ENCODE measurements at regions not wholly inside any gene's neighbourhood (a gene's known extent, or its start where the extent isn't known, plus 50 kb on each side); places are given as distances from the start of the nearest gene placed in this dataset.
"Not testable (repeated sequence)": the region's sequence is repeated elsewhere in the genome, so short reads cannot be mapped to it uniquely, and the experiment has no call there.

- Histone ChIP-seq H3K4me1 (ENCODE audit: control insufficient read depth in 2 of 3, insufficient read depth in 2 of 3, low read depth in 1 of 3, low read length in 3 of 3) (no peaks in the 10 kb centered on the region), H3K27ac (ENCODE audit: low read depth in 2 of 2, low read length in 2 of 2) (no peak overlapping the region), H3K4me3 (ENCODE audit: low read length in 3 of 3) (no peak overlapping the region), H3K9me3 (ENCODE audit: control insufficient read depth in 2 of 3, insufficient read depth in 1 of 3, low read length in 3 of 3) (no peaks in the 10 kb centered on the region), H3K27me3 (ENCODE audit: control insufficient read depth, insufficient read depth, low read length) (no peaks in the 10 kb centered on the region), H3K36me3 (ENCODE audit: control insufficient read depth in 2 of 3, insufficient read depth in 3 of 3, low read length in 3 of 3) (no peaks in the 10 kb centered on the region), H3K9ac (ENCODE audit: low read length in 3 of 3) (no peak overlapping the region)
- FAIRE-seq, result no peak
- TF ChIP-seq, protein P1, sequence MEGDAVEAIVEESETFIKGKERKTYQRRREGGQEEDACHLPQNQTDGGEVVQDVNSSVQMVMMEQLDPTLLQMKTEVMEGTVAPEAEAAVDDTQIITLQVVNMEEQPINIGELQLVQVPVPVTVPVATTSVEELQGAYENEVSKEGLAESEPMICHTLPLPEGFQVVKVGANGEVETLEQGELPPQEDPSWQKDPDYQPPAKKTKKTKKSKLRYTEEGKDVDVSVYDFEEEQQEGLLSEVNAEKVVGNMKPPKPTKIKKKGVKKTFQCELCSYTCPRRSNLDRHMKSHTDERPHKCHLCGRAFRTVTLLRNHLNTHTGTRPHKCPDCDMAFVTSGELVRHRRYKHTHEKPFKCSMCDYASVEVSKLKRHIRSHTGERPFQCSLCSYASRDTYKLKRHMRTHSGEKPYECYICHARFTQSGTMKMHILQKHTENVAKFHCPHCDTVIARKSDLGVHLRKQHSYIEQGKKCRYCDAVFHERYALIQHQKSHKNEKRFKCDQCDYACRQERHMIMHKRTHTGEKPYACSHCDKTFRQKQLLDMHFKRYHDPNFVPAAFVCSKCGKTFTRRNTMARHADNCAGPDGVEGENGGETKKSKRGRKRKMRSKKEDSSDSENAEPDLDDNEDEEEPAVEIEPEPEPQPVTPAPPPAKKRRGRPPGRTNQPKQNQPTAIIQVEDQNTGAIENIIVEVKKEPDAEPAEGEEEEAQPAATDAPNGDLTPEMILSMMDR (IDR thresholded peaks at IDR 0.05; ENCODE audit: borderline replicate concordance, extremely low read depth, insufficient read depth), result no peak
- peak in 1 of 5 donors; percentile 32 for DNase-seq
- intact Hi-C loops (cut with DNase I), result no loop called here
Measured at GRCh38 chr10:22148961-22149360, 68.9 kb downstream of the EBLN1 start.

- H3K9ac ChIP-seq (ENCODE audit: low read length in 3 of 3); H3K36me3 ChIP-seq (ENCODE audit: control insufficient read depth in 2 of 3, insufficient read depth in 3 of 3, low read length in 3 of 3); H3K4me3 ChIP-seq (ENCODE audit: low read length in 3 of 3); H3K27ac ChIP-seq (ENCODE audit: low read depth in 2 of 2, low read length in 2 of 2); H3K27me3 ChIP-seq (ENCODE audit: control insufficient read depth, insufficient read depth, low read length); DNase-seq; H3K4me1 ChIP-seq (ENCODE audit: control insufficient read depth in 2 of 3, insufficient read depth in 2 of 3, low read depth in 1 of 3, low read length in 3 of 3); intact Hi-C loops (cut with DNase I); H3K9me3 ChIP-seq (ENCODE audit: control insufficient read depth in 2 of 3, insufficient read depth in 1 of 3, low read length in 3 of 3); FAIRE-seq: not testable (repeated sequence)
Measured at GRCh38 chr10:22145873-22146272, 71.9 kb downstream of the EBLN1 start.

- no peak overlapping the region for H3K9ac ChIP-seq (ENCODE audit: low read length in 3 of 3)
- peaks cover 2 to 4% (median 3%) of the 10 kb centered on the region in 3 donors for H3K4me1 ChIP-seq (ENCODE audit: control insufficient read depth in 2 of 3, insufficient read depth in 2 of 3, low read depth in 1 of 3, low read length in 3 of 3)
- DNase-seq (no peak), FAIRE-seq (no peak)
- no peaks in the 10 kb centered on the region for H3K36me3 ChIP-seq (ENCODE audit: control insufficient read depth in 2 of 3, insufficient read depth in 3 of 3, low read length in 3 of 3)
- TF ChIP-seq, protein P1 (IDR thresholded peaks at IDR 0.05; ENCODE audit: borderline replicate concordance, extremely low read depth, insufficient read depth), result no peak
- H3K9me3 ChIP-seq (ENCODE audit: control insufficient read depth in 2 of 3, insufficient read depth in 1 of 3, low read length in 3 of 3), result no peaks in the 10 kb centered on the region
- intact Hi-C loops (cut with DNase I), result no loop called here
- no peaks in the 10 kb centered on the region for H3K27me3 ChIP-seq (ENCODE audit: control insufficient read depth, insufficient read depth, low read length)
- no peak overlapping the region for H3K27ac ChIP-seq (ENCODE audit: low read depth in 2 of 2, low read length in 2 of 2)
- H3K4me3 ChIP-seq (ENCODE audit: low read length in 3 of 3), result no peak overlapping the region
Measured at GRCh38 chr10:22137542-22137941, 80.3 kb downstream of the EBLN1 start.

- DNase-seq, result peak in 1 of 5 donors; percentile 14
- TF ChIP-seq, protein P1 (IDR thresholded peaks at IDR 0.05; ENCODE audit: borderline replicate concordance, extremely low read depth, insufficient read depth), result no peak
- no peak for FAIRE-seq
Measured at GRCh38 chr10:22135591-22135990, 82.2 kb downstream of the EBLN1 start.

More at GRCh38 chr10:22135591-22135990, 82.2 kb downstream of the EBLN1 start:
- Histone ChIP-seq H3K27ac (ENCODE audit: low read depth in 2 of 2, low read length in 2 of 2) (no peak overlapping the region), H3K27me3 (ENCODE audit: control insufficient read depth, insufficient read depth, low read length) (no peaks in the 10 kb centered on the region), H3K9ac (ENCODE audit: low read length in 3 of 3) (no peak overlapping the region), H3K36me3 (ENCODE audit: control insufficient read depth in 2 of 3, insufficient read depth in 3 of 3, low read length in 3 of 3) (no peaks in the 10 kb centered on the region), H3K4me1 (ENCODE audit: control insufficient read depth in 2 of 3, insufficient read depth in 2 of 3, low read depth in 1 of 3, low read length in 3 of 3) (peaks cover 2 to 4% (median 3%) of the 10 kb centered on the region in 3 donors), H3K9me3 (ENCODE audit: control insufficient read depth in 2 of 3, insufficient read depth in 1 of 3, low read length in 3 of 3) (no peaks in the 10 kb centered on the region), H3K4me3 (ENCODE audit: low read length in 3 of 3) (no peak overlapping the region)
- intact Hi-C loops (cut with DNase I), result no loop called here
